Spinal cord (tissue), 9 donors: ENCODE measurements at regions not wholly inside any gene's neighbourhood (a gene's known extent, or its start where the extent isn't known, plus 50 kb on each side); places are given as distances from the start of the nearest gene placed in this dataset.

Experiments
- DNase-seq, 6 donors: peaks; one replicate each; pipeline versions ENCODE4 v3.0.0 to v3.0.0-alpha.2; 2013 to 2015; ENCODE audit warnings: low spot score in 6 of 6, low read depth in 4 of 6
- H3K27ac ChIP-seq: one replicate; pipeline ENCODE4 v1.5.1; 2013; ENCODE audit warnings: low read depth, low read length, control low read depth
- H3K27me3 ChIP-seq: one replicate; pipeline ENCODE4 v1.6.1; 2013; ENCODE audit warnings: low read length; ENCODE audit not compliant: control insufficient read depth, insufficient read depth
- H3K36me3 ChIP-seq: one replicate; pipeline ENCODE4 v1.6.1; 2013; ENCODE audit warnings: low read length; ENCODE audit not compliant: control insufficient read depth, insufficient read depth
- H3K4me1 ChIP-seq: one replicate; pipeline ENCODE4 v1.6.1; 2013; ENCODE audit warnings: low read length; ENCODE audit not compliant: control insufficient read depth, insufficient read depth
- H3K4me3 ChIP-seq: one replicate; pipeline ENCODE4 v1.5.1; 2013; ENCODE audit warnings: low read depth, low read length, control low read depth
- H3K9me3 ChIP-seq: one replicate; pipeline ENCODE4 v1.6.1; 2013; ENCODE audit warnings: low read length; ENCODE audit not compliant: control insufficient read depth, insufficient read depth
- WGBS: methylation state at CpG from one replicate; pipeline ENCODE4 v1.1.5; 2013; ENCODE audit warnings: missing lambda C conversion rate; ENCODE audit not compliant: insufficient coverage; 5-methylcytosine and 5-hydroxymethylcytosine counted together
- donor health status: healthy.

GRCh38 chr11:23166376-23166775, 306.1 kb upstream of the CCDC179 start:
- no peak for DNase-seq
- no peak overlapping the region for H3K4me3 ChIP-seq
- H3K9me3 ChIP-seq, result no peaks in the 10 kb centered on the region
- H3K27me3 ChIP-seq, result no peaks in the 10 kb centered on the region
- H3K27ac ChIP-seq, result no peak overlapping the region
- no CpG with 5 or more reads among the region's 1 CpG for WGBS
- no peaks in the 10 kb centered on the region for H3K4me1 ChIP-seq
- no peaks in the 10 kb centered on the region for H3K36me3 ChIP-seq

GRCh38 chr11:23179609-23180008, 319.3 kb upstream of the CCDC179 start:
- peak in 1 of 6 donors; percentile 64 for DNase-seq
- H3K4me3 ChIP-seq, result no peak overlapping the region
- no peaks in the 10 kb centered on the region for H3K4me1 ChIP-seq
- H3K27ac ChIP-seq, result no peak overlapping the region
- WGBS, result 63% methylated on average over 1 of the region's 1 CpG
- no peaks in the 10 kb centered on the region for H3K36me3 ChIP-seq
- no peaks in the 10 kb centered on the region for H3K27me3 ChIP-seq
- no peaks in the 10 kb centered on the region for H3K9me3 ChIP-seq

GRCh38 chr11:23181022-23181807, 320.9 kb upstream of the CCDC179 start:
- Histone ChIP-seq H3K4me3 (no peak overlapping the region), H3K4me1 (no peaks in the 10 kb centered on the region), H3K27me3 (no peaks in the 10 kb centered on the region), H3K36me3 (no peaks in the 10 kb centered on the region), H3K27ac (no peak overlapping the region), H3K9me3 (no peaks in the 10 kb centered on the region)
- 79% methylated on average over 2 of the region's 4 CpGs for WGBS
- no peak for DNase-seq

DNA sequence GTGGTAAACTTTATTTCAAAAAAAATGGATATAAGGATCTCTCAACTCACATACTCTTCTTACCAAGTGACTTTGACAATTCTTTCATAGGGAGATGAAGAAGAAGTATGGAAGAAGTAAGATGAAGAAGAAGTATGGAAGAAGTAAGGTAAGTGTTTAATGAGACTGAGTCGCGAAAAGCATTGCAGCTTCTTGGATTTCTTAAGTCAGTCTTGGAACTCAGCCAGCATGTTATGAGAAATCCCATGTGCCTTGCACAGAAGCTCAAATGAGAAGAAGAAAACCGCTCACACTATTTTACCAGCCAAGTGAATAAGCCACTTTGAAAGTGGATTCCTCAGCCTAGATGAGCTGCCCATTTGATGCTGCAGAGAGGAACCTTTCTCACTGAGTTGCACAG, 332.0 kb upstream of the CCDC179 start:
- H3K9me3 ChIP-seq, result no peaks in the 10 kb centered on the region
- H3K4me1 ChIP-seq, result no peaks in the 10 kb centered on the region
- H3K27ac ChIP-seq, result no peak overlapping the region
- DNase-seq, result no peak
- H3K4me3 ChIP-seq, result no peak overlapping the region
- H3K27me3 ChIP-seq, result no peaks in the 10 kb centered on the region
- no peaks in the 10 kb centered on the region for H3K36me3 ChIP-seq
- WGBS, result 100% methylated on average over 2 of the region's 3 CpGs

DNA sequence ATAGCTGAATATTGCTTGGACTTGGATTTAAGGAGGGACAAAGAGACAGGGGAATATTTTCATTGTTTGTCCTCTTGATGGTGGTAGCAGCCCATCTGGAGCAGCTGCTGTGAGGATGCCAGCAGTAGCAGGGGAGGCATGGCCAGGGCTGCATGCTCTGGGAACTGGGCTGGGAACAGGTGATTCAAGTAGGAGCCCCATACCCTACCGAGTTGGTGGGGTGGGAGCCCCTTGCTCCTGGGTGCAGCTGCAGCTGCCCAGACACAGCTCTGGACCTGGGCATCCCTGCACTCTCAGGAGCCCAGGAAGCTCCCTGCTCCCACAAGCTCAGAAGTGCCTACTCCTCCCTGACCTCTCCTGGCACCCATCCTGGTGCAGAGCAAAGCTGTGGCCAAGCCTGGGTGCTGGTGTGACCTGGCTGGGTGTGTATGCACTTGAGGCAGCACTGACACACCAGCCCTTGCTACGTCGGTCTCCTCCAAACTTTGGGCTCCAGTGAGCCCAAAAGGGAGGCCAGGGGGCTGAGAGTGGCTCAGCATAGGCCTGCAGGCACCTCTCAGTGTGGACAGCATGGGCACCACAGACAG, 341.8 kb upstream of the CCDC179 start:
- WGBS, result 50% methylated on average over 2 of the region's 3 CpGs
- Histone ChIP-seq H3K9me3 (peaks cover 7% of the 10 kb centered on the region), H3K4me3 (no peak overlapping the region), H3K27ac (no peak overlapping the region), H3K4me1 (no peaks in the 10 kb centered on the region), H3K36me3 (no peaks in the 10 kb centered on the region), H3K27me3 (no peaks in the 10 kb centered on the region)
- DNase-seq, result no peak

DNA sequence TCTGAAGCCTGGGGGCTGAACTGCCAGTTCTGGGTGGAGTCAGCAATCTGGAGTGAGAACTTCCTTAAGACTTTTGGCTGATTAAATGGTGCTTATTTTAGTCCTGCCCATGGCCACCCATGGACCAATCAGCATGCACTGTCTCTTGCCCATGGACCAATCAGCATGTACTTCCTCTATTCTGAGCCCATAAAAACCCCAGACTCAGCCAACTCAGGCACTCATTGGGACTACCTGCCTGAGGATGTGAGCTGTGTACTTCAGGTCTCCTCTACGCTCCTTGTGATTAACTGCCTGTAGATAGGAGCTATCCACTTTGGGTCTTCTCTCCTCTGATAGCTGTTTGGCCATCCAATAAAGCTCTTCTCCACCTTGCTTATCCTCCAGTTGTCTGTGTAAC, 342.3 kb upstream of the CCDC179 start:
- no peak for DNase-seq
- WGBS, result 100% methylated on average over 1 of the region's 1 CpG
- H3K36me3 ChIP-seq, result no peaks in the 10 kb centered on the region
- H3K4me3 ChIP-seq, result no peak overlapping the region
- no peaks in the 10 kb centered on the region for H3K4me1 ChIP-seq
- H3K27me3 ChIP-seq, result no peaks in the 10 kb centered on the region
- H3K27ac ChIP-seq, result no peak overlapping the region
- H3K9me3 ChIP-seq, result peaks cover 7% of the 10 kb centered on the region

DNA sequence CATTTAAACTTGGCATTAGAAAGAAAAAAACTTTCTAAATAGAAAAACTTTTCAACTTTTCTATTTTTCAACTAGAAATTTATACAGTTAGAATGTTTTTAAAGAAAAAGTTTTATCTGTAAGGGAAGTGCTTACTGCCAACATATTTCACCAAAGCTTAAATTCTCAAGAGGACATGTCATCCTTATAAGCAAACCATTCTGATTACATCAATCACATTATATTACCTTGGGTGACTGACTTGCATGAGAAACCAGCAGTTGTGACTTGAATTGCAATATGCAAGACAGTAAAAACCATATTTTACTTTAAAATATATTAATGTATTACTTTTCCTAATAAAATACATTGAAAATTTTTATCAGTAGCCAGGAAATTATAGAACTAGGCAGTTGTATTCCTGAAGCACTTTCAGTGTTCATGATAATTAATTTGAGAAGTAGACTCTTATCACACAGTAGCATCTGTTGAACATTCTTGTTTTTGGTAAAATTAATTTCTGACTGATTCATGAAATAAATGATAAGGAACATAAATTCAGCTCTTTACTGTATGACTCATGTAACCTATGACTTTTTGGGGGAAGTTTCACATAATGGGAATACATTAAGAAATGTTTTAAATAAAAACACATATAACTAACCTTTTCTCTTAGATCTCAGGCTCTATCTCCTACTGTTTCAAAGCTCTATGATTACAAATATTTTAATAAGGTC, 345.0 kb upstream of the CCDC179 start:
- no peak for DNase-seq
- no peak overlapping the region for H3K4me3 ChIP-seq
- H3K4me1 ChIP-seq, result no peaks in the 10 kb centered on the region
- H3K36me3 ChIP-seq, result no peaks in the 10 kb centered on the region
- H3K27ac ChIP-seq, result no peak overlapping the region
- H3K9me3 ChIP-seq, result peaks cover 7% of the 10 kb centered on the region
- H3K27me3 ChIP-seq, result no peaks in the 10 kb centered on the region

- no peak overlapping the region for H3K4me3 ChIP-seq
- no peak overlapping the region for H3K27ac ChIP-seq
- peaks cover 7% of the 10 kb centered on the region for H3K9me3 ChIP-seq
- H3K4me1 ChIP-seq, result no peaks in the 10 kb centered on the region
- H3K27me3 ChIP-seq, result no peaks in the 10 kb centered on the region
- no peaks in the 10 kb centered on the region for H3K36me3 ChIP-seq
- DNase-seq, result no peak
Observed at GRCh38 chr11:23206741-23207336, 346.6 kb upstream of the CCDC179 start.

DNA sequence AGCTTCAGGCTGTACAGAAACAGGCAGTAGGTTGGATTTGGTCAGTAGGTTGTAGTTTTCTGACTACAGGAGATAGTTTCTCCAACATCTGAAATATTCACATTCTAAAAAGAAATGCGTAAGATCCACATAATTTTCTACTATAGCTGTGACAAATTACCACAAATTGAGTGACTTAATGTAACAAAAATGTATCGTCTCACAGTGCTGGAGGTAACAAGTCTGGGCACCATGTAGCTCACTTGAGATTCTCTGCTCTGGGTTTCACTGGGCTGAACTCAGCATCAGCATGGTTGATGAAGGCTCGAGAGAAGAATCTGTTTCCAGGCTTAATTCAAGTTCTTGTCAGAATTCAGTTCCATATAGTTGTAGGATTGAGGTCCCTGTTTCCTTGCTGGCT, 350.9 kb upstream of the CCDC179 start:
- WGBS, result 100% methylated on average over 2 of the region's 3 CpGs
- DNase-seq, result no peak

More for the DNA sequence above, 350.9 kb upstream of the CCDC179 start:
- Histone ChIP-seq H3K27ac (no peak overlapping the region), H3K9me3 (no peaks in the 10 kb centered on the region), H3K36me3 (no peaks in the 10 kb centered on the region), H3K27me3 (no peaks in the 10 kb centered on the region), H3K4me3 (no peak overlapping the region), H3K4me1 (no peaks in the 10 kb centered on the region)
